ENCODE measurements at regions not wholly inside any gene's neighbourhood (a gene's known extent, or its start where the extent isn't known, plus 50 kb on each side); places are given as distances from the start of the nearest gene placed in this dataset.

DNA sequence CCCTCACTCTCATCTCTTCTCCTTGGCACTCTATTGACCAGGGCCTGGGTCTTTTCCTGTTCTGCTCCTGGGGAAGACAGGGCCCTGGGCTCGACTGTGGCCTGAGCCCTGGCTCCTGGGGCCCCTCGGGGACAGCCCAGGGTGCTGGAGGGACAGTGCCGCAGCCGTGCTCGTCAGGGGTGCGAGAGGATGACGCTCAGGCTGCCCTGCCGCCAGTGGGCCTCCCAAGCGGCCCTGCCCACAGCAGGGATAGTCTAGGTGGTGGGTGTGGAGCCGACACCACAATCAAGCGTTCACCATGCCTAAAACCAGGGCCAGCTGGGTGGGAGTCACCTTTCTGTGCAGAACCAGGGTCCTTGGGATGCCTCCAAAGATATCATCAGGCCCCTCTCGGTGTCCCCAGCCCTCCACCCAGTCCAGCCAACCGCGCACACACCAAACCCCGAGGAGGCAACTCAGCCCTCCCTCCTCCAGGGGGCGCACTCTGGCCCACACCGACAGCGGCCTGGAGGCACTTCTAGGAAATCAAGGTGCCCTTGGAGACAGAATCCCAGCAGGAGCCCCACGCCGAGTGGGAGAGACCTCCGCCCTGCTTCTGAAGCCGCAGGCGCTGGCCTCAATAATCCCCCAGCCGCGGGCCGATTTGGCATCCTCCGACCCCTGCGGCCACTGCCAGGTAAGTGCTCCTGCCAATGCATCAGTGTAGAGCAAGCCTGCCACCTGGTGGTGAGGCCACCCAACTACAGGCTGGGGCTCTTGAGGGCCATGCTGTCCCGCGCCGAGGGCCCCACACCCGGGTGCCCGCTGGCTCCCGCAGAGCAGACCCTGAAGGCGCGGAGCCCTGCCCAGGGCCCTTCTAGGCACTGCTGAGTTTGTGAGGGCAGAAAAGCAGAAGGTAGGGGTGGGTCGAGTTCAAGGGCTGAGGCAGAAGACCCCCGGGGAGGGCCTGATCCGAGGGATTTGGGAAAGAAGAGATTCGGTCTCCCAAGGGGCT, 496.4 kb downstream of the BUD13 start:
- FAIRE-seq = no peak

DNA sequence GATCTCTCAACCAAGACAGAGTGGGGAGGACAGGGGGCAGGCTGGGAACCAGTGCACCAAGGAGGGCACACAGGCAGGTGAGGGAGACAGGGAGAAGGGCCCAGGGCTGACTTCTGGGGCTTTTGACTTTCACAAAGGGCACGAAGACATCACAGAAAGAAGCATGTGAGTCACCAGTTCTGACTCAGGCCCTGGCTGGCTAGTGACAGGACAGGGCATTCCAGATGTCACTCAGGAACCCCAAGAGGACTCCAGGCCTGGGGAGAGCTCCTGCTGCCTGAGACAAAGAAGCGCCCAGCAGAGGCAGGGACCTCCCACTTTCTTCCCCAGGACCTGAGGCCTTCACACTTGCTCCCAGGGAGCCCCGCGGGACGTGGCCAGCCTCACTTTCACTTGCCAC, 497.2 kb downstream of the BUD13 start:
- FAIRE-seq = no peak

DNA sequence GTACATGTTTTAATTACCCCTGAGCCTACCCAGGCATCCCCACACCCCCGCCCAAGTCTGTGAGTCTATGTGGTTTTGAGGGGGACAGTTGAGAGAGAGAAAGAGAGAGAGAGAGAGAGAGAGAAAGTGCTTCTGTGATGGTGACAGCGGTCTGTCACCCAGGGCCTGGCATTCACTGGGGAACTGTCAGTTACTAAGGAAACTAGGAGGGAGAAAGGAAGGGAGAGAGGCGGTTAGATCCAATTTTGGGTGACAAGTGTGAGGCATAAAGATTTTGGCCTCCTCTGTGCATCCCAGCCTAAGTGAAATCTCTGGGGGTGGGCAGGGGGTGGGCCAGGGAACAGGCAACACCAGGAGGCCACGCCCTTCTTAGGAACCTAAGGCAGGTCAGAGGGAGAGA, 498.3 kb downstream of the BUD13 start:
- FAIRE-seq = no peak

DNA sequence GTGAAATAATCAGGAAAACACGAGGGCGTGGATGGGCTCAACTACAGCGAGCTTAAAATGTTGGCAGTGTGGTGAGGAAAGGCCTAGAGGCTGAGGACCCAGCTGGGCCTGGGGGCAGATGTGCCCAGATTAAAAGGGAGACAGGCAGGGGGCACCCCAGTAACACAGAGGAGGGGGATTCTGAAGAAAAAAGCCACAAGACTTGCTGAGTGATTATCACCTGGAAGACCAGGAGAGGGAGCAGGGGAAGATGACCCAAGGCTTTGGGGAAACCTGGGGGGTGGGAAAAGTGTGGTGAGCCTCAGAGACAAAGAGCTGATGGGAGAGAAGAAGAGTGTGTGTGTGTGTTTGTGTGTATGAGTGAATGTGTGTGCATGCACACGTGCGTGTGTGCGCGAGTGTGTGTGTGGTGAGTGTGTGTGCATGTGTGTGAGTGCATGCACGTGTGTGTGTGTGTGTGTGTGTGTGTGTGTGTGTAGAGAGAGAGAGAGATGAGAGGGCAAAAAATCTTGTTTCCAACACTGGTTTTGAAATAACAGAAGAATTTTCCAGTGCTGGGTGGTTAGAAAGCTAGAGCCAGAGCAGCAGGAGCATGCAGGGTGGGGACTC, 500.5 kb downstream of the BUD13 start:
- no peak for FAIRE-seq

DNA sequence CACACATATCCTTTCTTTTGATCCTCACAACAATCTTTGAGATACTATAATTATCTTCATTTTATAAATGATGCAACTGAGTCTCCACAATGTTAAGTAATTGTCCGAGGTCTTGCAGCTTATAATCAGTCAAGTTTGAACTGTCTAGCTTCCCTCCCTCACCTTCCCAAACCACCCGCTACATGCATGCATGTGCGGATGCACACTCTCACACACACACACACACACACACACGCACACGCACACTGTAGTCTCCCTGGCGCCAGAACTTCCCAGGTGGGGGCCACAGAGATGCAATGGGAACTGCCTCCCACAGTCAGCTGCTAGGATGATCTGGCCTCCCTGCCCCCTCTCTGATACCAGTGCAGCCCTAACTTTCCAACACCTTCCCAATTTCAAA, 501.3 kb downstream of the BUD13 start:
- FAIRE-seq = no peak

DNA sequence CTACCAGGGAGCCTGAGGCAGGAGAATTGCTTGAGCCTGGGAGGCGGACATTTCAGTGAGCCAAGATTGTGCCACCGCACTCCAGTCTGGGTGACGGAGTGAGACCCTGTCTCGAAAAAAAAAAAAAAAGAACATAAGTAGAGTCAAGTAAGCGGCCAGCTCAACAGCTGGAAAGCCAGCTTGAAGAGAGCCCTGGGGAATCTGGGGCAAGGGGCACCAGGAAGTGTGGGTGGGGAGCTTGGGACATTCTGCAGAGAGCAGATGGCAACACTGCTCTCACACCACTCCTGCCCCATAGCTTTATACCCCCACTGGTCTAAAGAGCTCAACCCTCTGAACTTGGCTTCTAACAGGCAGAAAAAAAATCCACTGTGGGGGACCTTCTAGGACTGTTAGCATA, 505.6 kb downstream of the BUD13 start:
- no peak for FAIRE-seq

DNA sequence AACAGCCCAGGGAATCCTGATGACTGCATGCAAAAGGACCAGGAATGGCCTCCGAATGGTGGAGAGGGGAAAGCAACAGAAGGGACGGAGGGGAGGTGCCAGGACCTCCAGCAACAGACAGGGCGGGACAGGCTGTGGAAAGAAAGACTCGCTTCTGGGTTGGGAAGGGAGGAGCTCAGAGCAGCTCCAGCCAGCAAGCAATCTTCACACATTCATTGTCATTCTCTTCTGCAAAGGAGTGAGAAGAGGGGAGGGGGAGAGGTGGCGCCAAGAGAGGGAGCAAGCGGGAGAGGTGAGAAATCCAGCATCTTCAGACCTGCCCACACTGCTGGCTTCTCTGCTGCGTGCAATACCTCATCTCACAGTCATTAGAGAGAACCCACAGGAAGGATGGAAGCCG, 509.0 kb downstream of the BUD13 start:
- no peak for FAIRE-seq

DNA sequence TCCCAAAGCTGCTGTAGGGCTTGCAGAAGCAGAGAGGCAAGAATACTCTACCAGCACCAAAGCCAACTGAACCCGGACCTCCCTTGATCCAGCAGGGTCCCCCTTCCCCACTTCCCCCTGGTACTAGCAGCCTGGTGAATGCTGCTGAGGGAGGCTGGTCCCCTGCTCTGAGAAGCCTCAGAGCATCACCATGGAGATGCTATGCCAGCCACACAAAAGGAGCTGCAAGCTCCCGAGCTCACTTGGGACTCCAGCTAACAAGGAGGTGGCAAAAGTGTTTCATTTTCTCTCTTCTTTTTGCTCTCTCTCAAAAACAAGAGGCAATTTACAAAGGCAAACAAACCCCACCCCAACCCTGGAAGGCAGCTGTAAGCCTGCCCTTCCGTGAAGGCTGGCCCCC, 509.8 kb downstream of the BUD13 start:
- FAIRE-seq = no peak

DNA sequence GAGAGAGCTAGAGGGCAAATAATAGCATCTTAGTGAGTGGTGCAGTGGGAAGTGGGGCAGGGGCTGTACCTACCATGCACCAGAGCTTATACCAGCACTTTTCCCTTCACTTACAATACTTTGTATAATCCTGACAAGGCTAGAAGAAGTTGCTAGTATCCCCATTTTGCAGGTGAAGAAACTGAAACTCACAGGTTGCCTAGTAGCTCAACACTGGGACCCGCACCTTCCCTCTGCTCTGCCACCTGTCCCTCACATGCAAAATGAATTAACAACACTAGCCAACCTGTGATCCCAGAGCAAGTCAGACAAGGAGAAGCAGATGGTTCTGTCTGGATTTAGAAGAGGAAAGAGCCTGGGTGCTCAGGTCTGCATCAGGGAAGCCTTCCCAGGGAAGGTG, 510.4 kb downstream of the BUD13 start:
- no peak for FAIRE-seq

DNA sequence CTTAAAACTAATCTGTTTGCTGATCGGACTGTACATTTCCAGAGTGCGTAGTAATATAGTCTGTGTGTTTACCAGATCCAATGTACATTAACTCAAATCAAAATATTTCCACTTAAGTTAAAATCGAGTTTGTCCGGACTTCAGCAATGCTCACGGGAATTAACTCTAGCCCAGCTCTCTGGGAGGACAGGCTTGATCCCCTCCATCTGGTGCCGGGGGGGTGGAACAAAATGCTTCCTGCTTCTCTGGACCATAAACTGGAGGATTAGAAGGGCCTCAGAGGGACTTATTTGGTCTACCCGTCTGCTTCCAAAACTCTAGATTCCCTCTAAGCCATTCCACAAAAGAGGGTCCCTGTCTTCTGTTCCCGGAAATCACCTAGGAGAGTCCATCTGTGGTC, 511.2 kb downstream of the BUD13 start:
- FAIRE-seq = no peak

DNA sequence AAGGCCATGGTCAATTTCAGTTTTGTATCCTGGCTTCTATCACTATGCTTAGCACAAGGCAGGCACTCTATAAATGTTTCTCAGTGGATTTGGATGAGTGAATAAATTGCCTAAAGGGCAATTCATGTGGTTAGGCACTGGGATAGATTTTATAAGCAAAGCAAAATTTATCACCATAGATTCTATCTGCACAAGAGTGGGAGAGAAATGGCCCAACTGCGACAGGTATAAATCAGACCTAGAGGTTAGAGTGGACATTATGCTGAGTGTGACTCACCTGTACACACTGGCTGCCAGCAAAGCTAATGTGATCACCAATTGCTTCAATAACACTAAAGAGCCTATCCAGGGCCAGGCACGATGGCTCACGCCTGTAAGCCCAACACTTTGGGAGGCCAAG, 514.0 kb downstream of the BUD13 start:
- FAIRE-seq = no peak

DNA sequence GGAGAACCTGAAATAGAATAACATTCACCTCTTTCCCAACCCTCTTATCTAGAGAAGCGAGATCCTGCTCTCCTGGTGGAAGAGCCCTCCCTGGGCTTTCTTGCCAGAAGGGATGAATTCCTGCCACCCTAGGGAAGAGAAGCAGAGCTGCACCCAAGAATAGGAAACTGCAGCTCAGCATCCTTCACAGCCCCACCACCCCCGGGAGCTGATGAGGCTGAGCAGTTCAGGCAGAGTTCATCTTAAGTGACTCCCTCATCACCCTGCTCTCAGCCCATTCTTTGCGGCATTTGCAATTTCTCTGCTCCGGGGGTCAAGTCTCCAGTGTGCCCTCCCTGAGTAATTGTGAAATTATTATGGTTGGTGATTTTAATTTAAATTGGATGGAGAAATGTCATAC, 514.9 kb downstream of the BUD13 start:
- FAIRE-seq = no peak

DNA sequence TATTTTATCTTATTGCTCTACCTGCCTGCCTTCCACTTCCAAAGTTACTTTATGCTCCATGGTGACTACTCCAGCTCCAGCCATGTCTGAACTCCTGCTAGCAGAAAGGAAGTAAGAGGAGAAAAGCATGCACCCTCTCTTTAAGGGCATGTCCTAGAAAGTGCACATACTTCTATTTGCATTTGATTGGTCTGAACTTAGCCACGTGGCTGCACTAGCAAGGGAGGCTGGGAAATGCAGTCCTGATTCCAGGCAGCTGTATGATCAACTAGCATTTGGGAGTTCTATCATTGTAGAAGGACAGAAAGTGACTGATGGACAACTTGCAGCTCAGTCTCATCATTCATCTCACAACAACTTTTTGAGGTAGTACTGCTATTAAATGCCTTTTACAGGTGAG, 515.7 kb downstream of the BUD13 start:
- no peak for FAIRE-seq

DNA sequence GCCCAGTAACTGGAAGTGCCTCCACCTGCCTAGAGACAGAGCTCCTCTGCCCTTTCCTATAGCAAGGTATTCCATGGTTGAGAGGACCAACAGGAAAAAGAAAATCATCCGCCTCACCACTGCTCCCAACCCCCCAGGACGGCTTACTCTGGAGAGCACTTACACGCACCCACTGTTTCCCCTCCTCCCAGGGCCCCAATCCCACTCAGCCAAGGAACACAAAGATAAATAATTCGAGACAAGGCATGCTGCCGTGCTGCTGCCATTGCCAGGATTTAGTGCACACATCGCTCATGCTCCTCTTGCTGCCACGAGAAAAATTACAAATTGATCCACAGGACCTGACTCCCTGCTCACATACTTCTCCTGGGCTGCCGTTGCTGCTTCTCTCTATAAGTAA, 516.6 kb downstream of the BUD13 start:
- FAIRE-seq = no peak

DNA sequence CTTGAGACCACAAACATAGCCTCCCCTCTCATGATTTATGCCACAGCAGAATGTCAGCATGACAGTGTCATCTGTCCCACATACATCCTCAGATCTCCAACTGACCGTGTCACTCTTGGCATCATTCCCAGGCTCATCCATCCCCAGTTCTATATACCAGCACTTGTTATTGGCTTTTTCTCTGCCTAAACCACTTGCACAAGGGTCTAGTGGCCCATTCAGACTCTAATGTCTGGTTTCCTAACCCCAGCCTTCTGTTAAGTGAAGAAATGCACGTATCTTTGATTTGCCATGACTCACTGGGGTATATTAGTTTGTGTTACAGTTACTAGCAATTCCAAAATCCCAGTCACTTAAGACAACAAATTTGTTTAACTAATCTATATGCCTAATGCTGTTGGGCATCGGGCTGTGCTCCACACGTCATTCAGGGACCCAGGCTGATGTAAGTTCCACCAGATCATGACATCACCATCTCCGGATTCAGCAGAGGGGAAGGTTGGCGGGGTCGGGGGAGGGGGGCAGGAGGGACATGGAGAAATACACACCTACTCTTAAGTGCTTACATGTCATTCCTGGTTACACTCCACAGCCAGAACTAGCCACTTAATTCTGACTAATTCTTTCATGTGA, 517.4 kb downstream of the BUD13 start:
- no peak for FAIRE-seq

DNA sequence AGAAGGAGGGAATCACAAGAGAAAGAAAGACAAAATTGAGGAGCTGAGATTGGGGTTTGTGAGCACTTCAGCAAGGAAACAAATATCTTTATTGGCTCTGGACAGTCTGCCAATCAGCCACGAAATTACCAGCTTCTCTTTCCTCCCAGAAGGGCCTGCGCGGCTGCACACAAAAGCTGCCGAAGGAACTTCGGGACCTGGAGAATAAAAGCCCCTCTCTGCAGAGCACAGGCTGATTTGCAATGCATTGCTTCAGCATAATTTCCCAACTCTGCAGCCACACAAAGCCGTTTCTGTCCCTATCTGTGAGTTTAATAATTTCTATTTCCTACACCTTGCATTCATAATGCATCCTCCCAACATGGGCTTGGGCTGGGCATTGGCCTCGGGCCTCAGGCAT, 522.6 kb downstream of the BUD13 start:
- no peak for FAIRE-seq

DNA sequence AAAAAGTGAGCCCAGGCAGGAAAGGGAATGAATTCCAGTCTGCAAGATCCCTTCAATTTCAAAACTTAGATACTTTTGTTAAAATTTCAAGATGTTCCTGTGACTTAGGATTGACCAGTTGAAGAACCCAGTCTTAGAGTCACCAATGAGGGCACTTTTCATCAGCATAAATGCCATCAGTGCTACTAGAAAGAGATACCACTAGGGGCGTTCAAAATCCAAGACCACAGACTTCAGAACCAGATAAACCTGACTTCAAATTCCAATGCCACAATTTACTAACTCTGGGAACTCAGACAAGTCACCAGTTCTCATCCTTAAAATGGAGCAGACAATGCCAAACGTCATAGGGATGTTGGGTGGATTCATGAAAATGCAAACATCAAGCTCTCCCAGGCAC, 523.2 kb downstream of the BUD13 start:
- no peak for FAIRE-seq

DNA sequence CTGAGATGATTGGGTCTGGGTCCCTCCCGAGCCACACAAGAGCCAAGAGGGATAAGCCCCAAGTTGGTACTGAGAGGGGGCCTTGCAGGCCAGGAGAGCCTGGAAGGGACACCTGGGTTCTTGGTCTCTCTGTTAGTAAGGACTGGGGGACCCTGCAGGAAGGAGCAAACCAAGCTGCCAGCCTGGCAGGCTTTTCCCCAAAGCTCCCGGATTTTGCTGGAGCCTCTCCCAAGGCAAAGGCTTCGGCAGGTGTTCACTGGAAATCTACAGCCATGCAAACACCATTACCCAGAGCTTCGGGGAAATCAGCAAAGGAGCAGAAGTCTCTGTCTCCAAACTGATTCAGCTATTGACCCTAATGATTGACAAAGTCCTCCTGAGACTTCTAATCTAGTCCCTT, 527.9 kb downstream of the BUD13 start:
- FAIRE-seq = no peak

DNA sequence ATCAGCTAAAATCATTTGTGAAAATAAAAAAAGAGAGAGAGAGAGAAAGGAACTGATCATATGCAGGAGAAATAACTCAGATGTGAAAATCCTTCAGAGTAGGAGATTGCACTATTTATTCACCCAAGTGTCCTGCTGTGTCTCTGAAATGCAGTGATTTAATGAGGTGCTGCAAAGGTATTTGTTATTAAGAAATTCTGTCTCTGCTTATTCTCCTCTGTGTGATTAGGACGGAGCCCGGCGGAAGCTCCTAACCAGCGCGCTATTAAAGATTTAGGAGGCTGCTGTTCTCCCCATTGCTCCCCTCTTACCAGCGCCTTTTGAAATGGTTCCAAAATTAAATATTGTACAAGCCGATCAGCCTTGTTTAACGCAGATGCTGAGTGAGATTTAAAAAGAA, 528.3 kb downstream of the BUD13 start:
- no peak for FAIRE-seq

DNA sequence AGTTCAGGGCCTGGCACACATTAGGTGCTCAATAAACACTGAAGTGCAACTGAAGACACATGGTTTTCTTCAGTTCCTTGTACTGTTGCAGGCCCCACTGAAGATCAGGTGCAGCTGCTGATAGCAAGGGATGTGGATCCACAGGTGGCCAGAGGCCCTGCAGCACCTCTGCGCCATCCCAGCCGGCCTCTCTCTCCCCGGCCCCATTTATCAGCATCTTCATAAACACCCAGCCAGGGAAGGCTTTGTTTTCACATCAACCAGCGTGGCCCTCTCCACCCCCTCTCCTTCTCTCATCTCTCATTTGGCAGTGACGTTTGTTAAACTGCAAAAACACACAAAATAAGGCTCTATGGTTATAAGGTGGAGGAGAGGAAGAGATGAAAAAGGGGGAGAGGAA, 528.8 kb downstream of the BUD13 start:
- no peak for FAIRE-seq

DNA sequence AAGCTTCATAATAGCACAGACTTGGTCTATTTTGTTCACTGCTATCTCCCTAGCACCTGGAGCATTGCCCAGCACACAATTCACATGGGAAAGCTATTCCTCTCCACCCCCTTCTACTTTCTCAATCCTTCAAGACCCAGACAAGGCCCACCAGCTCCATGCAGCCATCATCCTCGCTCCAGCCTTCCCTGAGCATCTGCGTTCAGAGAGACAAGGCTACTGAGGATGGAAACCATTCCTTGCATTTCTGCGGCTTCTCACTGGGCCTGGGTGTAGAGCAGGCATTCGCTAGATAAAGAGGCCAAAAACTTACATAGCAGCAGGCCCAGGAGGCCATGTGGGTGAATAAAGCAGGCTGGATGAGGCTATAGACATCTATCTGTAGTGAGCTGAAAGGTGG, 530.8 kb downstream of the BUD13 start:
- FAIRE-seq = no peak

DNA sequence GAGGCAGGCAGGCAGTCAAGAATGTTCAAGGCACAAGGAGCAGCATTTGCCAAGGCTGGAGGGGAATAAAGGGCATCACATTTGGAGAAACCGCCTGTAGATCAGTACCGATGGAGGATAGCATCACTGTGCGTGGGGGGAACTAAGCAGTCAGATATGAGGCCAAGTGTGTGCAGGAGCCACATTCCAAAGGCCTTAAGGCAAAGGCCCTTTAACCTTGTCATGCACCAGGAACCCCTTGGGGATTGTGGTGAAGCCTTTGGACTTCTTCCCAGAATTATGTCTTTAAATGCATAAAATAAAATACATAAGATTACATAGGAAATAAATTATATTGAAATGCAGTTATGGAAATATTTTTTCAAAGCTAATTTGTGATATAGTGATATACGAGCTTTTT, 532.1 kb downstream of the BUD13 start:
- no peak for FAIRE-seq

DNA sequence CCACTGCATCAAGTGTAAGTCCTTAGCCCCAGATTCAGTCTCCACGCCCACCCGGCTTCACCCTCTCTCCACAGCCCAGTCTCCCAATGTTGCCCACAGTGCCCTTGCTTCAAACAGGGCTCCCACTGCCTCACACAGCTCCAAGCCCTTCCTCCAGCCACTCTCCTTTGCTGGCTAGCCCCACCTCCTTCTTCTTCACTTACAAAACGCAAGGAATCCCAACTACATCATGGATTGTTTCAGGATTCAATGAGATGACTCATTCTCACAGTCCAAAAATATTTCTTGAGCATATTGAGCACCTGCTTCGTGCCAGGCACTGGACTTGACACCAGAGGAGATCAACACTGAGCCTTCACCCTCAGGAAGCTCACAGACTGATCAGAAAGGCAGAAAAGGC, 533.5 kb downstream of the BUD13 start:
- FAIRE-seq = no peak

DNA sequence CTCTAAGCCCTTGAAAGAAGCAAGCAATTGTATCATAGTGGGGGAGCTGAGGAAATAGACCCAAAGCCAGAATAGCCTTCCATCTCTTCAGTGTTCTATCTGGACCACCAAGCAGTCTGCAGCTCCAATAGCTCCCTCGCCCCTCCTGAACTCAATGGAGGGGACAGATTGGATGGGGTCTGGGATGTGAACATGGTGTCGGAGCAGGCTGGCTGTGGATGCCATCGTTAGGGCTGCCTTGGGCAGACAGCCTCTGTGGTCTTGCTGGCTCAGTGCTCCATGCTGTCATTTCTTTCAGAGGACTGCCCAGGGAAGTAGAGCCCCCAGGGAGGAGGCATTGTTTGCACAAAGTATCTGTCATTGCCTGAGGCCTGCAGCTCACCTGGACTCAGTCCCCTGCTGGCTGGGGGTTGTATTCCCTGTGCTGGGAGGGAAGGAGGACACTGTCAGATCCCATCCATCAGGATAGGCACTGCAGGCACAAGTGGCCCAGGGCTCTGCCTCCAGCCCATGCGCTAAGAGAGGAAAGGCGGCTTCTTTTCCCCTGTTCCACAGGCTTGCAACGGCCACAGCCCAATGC, 537.7 kb downstream of the BUD13 start:
- no peak for FAIRE-seq
